Activated B cell treated with CpG ODN at 0.5 μM for 24 hours (primary cell): ENCODE measurements at regions not wholly inside any gene's neighbourhood (a gene's known extent, or its start where the extent isn't known, plus 50 kb on each side); places are given as distances from the start of the nearest gene placed in this dataset.

ENCODE experiments used
- ATAC-seq: fragments of 200-7000 bp; cut with Tn5 transposase; one replicate; pipeline ENCODE4 v1.10.0; 2021; ENCODE audit warnings: low read depth, mild to moderate bottlenecking, moderate library complexity
- CTCF ChIA-PET: fragments of 350-600 bp; sonication (Branson Sonifier 250); formaldehyde crosslinking; loops from one replicate; lab custom pipeline; 2021; ENCODE audit warnings: antibody characterized with exemption; lab: Charles Lee
- POLR2A ChIA-PET: fragments of 350-600 bp; sonication (Branson Sonifier 250); formaldehyde crosslinking; loops from one replicate; lab custom pipeline; 2021; ENCODE audit warnings: antibody characterized with exemption; lab: Charles Lee
- DNase-seq: peaks from one replicate; pipeline ENCODE4 v3.0.0; 2022
- H3K27ac Mint-ChIP-seq: one replicate; pipeline ENCODE4 v1.8.0; 2020; ENCODE audit warnings: mixed read lengths
- H3K27me3 Mint-ChIP-seq: one replicate; pipeline ENCODE4 v1.8.0; 2021; ENCODE audit warnings: mixed read lengths
- H3K36me3 Mint-ChIP-seq: one replicate; pipeline ENCODE4 v1.8.0; 2021; ENCODE audit warnings: low read depth, mixed read lengths
- H3K4me1 Mint-ChIP-seq: one replicate; pipeline ENCODE4 v1.8.0; 2021; ENCODE audit warnings: mixed read lengths
- H3K4me3 Mint-ChIP-seq: one replicate; pipeline ENCODE4 v1.8.0; 2020; ENCODE audit warnings: mild to moderate bottlenecking, mixed read lengths
- H3K9me3 Mint-ChIP-seq: one replicate; pipeline ENCODE4 v1.8.0; 2020; ENCODE audit warnings: mixed read lengths
- CTCF ChIP-seq: fragments of 200-600 bp; IDR thresholded peaks from one replicate; pipeline ENCODE4 v1.8.0; 2022; ENCODE audit warnings: antibody characterized with exemption, mild to moderate bottlenecking
- intact Hi-C: fragments of 100-400 bp; cut with micrococcal nuclease; formaldehyde crosslinking; loops from one replicate; pipeline ENCODE4 v1.15.1; 2024

DNA sequence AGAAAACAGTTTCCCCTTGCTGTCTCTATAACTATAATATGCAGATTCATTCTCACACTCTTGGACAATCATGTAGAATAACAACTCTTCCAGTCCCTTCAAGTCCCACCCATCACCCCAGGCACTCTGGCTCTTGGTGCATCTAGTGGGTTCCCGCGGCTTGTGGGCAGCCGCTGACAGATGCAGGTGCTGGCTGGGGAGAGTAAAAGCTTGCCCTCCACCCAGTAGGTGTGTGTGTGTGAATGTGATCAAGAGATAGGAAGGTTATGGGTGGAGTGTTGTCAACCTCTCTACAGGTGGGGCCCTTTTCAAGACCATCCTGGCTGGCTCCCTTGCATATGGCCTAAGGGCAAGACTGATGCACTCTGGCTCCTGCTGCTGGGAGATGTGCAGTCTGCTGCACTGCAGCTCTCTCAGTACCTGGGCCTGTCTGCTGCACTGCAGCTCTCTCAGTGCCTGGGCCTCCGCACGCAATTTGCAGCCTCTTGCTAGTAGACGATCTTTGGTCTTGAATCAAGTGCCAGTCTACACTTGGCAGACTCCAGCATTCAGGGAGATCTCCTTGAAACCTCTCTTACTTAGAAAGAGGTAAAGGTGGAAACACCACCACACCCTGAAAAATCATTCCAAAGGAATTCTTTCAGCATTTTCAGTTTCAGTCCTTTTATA, 189.7 kb upstream of the GDNF start:
- Mint-ChIP-seq H3K4me3 (no peak overlapping the region), H3K27me3 (peaks cover 2% of the 10 kb centered on the region), H3K27ac (no peak overlapping the region), H3K4me1 (no peaks in the 10 kb centered on the region), H3K9me3 (no peaks in the 10 kb centered on the region), H3K36me3 (no peaks in the 10 kb centered on the region)
- DNase-seq (no peak), ATAC-seq (no peak)
- TF ChIP-seq CTCF = no peak
- CTCF ChIA-PET = no interaction called here
- POLR2A ChIA-PET = no interaction called here
- intact Hi-C loops = no loop called here

- TF ChIP-seq CTCF = no peak
- Mint-ChIP-seq H3K4me3 (no peak overlapping the region), H3K27me3 (no peaks in the 10 kb centered on the region), H3K36me3 (no peaks in the 10 kb centered on the region), H3K9me3 (no peaks in the 10 kb centered on the region), H3K4me1 (no peaks in the 10 kb centered on the region), H3K27ac (no peak overlapping the region)
- intact Hi-C loops = no loop called here
- ChIA-PET CTCF (no interaction called here), POLR2A (no interaction called here)
- DNase-seq = no peak
- no peak for ATAC-seq
Observed at GRCh38 chr5:38023799-38024198, 184.0 kb upstream of the GDNF start.

GRCh38 chr5:38023371-38023770, 183.5 kb upstream of the GDNF start:
- H3K4me3 Mint-ChIP-seq = no peak overlapping the region
- no peak for TF ChIP-seq CTCF
- no peaks in the 10 kb centered on the region for H3K36me3 Mint-ChIP-seq
- no peaks in the 10 kb centered on the region for H3K4me1 Mint-ChIP-seq
- ChIA-PET CTCF (no interaction called here), POLR2A (no interaction called here)
- ATAC-seq (no peak), DNase-seq (no peak)
- intact Hi-C loops = no loop called here
- H3K27me3 Mint-ChIP-seq = no peaks in the 10 kb centered on the region
- no peaks in the 10 kb centered on the region for H3K9me3 Mint-ChIP-seq
- no peak overlapping the region for H3K27ac Mint-ChIP-seq

GRCh38 chr5:38022631-38023030, 182.8 kb upstream of the GDNF start:
- no peak overlapping the region for H3K27ac Mint-ChIP-seq
- no peaks in the 10 kb centered on the region for H3K27me3 Mint-ChIP-seq
- no peaks in the 10 kb centered on the region for H3K4me1 Mint-ChIP-seq
- ChIA-PET CTCF (no interaction called here), POLR2A (no interaction called here)
- no peak overlapping the region for H3K4me3 Mint-ChIP-seq
- intact Hi-C loops = no loop called here
- no peak for TF ChIP-seq CTCF
- no peak for DNase-seq
- ATAC-seq = no peak
- no peaks in the 10 kb centered on the region for H3K36me3 Mint-ChIP-seq
- H3K9me3 Mint-ChIP-seq = no peaks in the 10 kb centered on the region

DNA sequence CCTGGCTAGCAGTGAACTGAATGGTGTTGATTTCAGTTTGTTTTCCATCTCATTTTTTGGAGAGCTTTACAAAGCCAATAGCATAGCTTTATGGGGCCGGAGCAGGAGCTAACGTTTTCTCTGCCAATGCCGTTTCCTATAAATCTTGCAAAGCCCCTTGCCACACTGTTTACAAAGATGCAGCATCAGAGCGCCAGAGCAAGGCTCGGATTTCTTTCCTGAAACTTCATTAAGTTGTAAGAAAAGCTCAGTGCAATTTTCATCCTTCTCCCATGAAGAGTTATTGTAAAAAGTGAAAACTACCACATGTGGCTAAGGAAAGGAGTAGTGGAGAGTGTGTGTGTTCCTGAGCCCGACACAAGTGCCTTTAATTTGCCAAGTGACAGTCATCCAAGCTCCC, 178.2 kb upstream of the GDNF start:
- intact Hi-C loops = no loop called here
- H3K36me3 Mint-ChIP-seq = no peaks in the 10 kb centered on the region
- H3K9me3 Mint-ChIP-seq = no peaks in the 10 kb centered on the region
- no peaks in the 10 kb centered on the region for H3K4me1 Mint-ChIP-seq
- TF ChIP-seq CTCF = no peak
- ChIA-PET CTCF (no interaction called here), POLR2A (no interaction called here)
- no peaks in the 10 kb centered on the region for H3K27me3 Mint-ChIP-seq
- ATAC-seq (no peak), DNase-seq (no peak)
- H3K27ac Mint-ChIP-seq = no peak overlapping the region
- H3K4me3 Mint-ChIP-seq = no peak overlapping the region
